GM12878 (cell line): ENCODE measurements at regions not wholly inside any gene's neighbourhood (a gene's known extent, or its start where the extent isn't known, plus 50 kb on each side); places are given as distances from the start of the nearest gene placed in this dataset.

Experiments
- ATAC-seq: fragments of 200-7000 bp; cut with Tn5 transposase; 3 replicates; pipeline ENCODE4 v1.9.1; 2020; ENCODE audit warnings: mild to moderate bottlenecking, moderate library complexity
- BruUV-seq: library from RNA; stranded (reverse); fragments of 400-500 nt; replicated peaks from 2 replicates; lab custom pipeline; 2021; lab: Mats Ljungman, UMichigan
- CTCF ChIA-PET: fragments of 300-600 bp; sonication (Branson Sonifier 250); formaldehyde crosslinking; extraction: SDS; loops from one replicate; lab custom pipeline; 2021; ENCODE audit warnings: inconsistent platforms; lab: Yijun Ruan, JAX
- POLR2A ChIA-PET: fragments of 350-600 bp; formaldehyde crosslinking; extraction: SDS; loops from one replicate; lab custom pipeline; 2021; ENCODE audit warnings: inconsistent platforms; lab: Charles Lee
- RAD21 ChIA-PET: fragments of 300-600 bp; sonication (Branson Sonifier 250); formaldehyde crosslinking; loops from one replicate; lab custom pipeline; 2023; ENCODE audit warnings: antibody characterized with exemption; ENCODE audit not compliant: unreplicated experiment; lab: Charles Lee
- SMC1A ChIA-PET: fragments of 300-600 bp; sonication (Branson Sonifier 250); formaldehyde crosslinking; loops from one replicate; lab custom pipeline; 2023; ENCODE audit not compliant: unreplicated experiment, uncharacterized antibody; lab: Charles Lee
- DNase-seq: peaks from one replicate; pipeline ENCODE4 v3.0.0-alpha.2; 2011; ENCODE audit warnings: low read depth, low spot score
- FAIRE-seq: peaks from 3 replicates; lab custom pipeline; 2011; peaks lifted over from hg19 to GRCh38; lab: Jason Lieb, UNC
- H2AFZ ChIP-seq: 2 replicates; pipeline ENCODE4 v1.6.0; 2011; ENCODE audit warnings: low read depth, low read length, control low read depth; ENCODE audit not compliant: control insufficient read depth
- H3K27ac ChIP-seq: 2 replicates; pipeline ENCODE4 v1.5.1; 2011; ENCODE audit warnings: control low read depth; ENCODE audit not compliant: control insufficient read depth, insufficient read depth
- H3K27me3 ChIP-seq, 2 experiments: replicated peaks in 1 of 2; 2 replicates each; pipeline versions ENCODE4 v1.6.0 to v1.6.1; 2011; ENCODE audit warnings: low read length in 1 of 2; ENCODE audit not compliant: control insufficient read depth in 2 of 2, insufficient read depth in 2 of 2
- H3K36me3 ChIP-seq, 2 experiments: 2 replicates each; pipeline ENCODE4 v1.5.1; 2011; ENCODE audit warnings: low read length in 1 of 2; ENCODE audit not compliant: control insufficient read depth in 2 of 2, insufficient read depth in 2 of 2
- H3K4me1 ChIP-seq: 2 replicates; pipeline ENCODE4 v1.6.1; 2011; ENCODE audit warnings: mild to moderate bottlenecking, low read length, moderate library complexity, mixed read lengths; ENCODE audit not compliant: control insufficient read depth, insufficient read depth
- H3K4me2 ChIP-seq: 2 replicates; pipeline ENCODE4 v1.6.0; 2011; ENCODE audit warnings: control low read depth; ENCODE audit not compliant: control insufficient read depth, insufficient read depth
- H3K4me3 ChIP-seq: fragments of 200-600 bp; sonication (generic); 2 replicates; pipeline ENCODE4 v1.5.1; 2016
- H3K79me2 ChIP-seq: 2 replicates; pipeline ENCODE4 v1.6.0; 2011; ENCODE audit warnings: low read length; ENCODE audit not compliant: control insufficient read depth, insufficient read depth
- H3K9ac ChIP-seq: 2 replicates; pipeline ENCODE4 v1.8.0; 2011; ENCODE audit warnings: low read length, control low read depth, mixed read lengths; ENCODE audit not compliant: control insufficient read depth, insufficient read depth
- H3K9me3 ChIP-seq: replicated peaks from 3 replicates; pipeline ENCODE4 v1.5.1; 2011; ENCODE audit warnings: mild to moderate bottlenecking, low read length; ENCODE audit not compliant: control insufficient read depth, insufficient read depth
- H4K20me1 ChIP-seq: 2 replicates; pipeline ENCODE4 v1.6.0; 2011; ENCODE audit not compliant: control insufficient read depth, insufficient read depth
- CBFB ChIP-seq: IDR thresholded peaks from 2 replicates; pipeline ENCODE4 v1.6.1; 2016; ENCODE audit warnings: antibody characterized with exemption, low read depth
- GABPA ChIP-seq: IDR thresholded peaks from 2 replicates; pipeline ENCODE4 v1.6.1; 2014; ENCODE audit warnings: antibody characterized with exemption, low read depth, mild to moderate bottlenecking, inconsistent platforms
- HDAC6 ChIP-seq: fragments of 200-600 bp; sonication (generic); IDR thresholded peaks from one replicate; pipeline ENCODE4 v1.8.0; 2017; ENCODE audit warnings: antibody characterized with exemption; ENCODE audit not compliant: unreplicated experiment
- WGBS: methylation state at CpG from one replicate; pipeline ENCODE4 v1.1.6; 2016; ENCODE audit warnings: low lambda C conversion rate; ENCODE audit not compliant: insufficient replicate concordance, insufficient coverage; ENCODE audit errors: missing lambda C conversion rate; 5-methylcytosine and 5-hydroxymethylcytosine counted together
- in situ Hi-C: fragments of 300-500 bp; cut with MboI; formaldehyde crosslinking; loops from 9 replicates; pipeline ENCODE4 v1.14.3; 2018; ENCODE audit warnings: mixed read lengths
- intact Hi-C: fragments of 100-400 bp; cut with micrococcal nuclease; formaldehyde crosslinking; loops from one replicate; pipeline ENCODE4 v1.14.2; 2022; ENCODE audit not compliant: unreplicated experiment
- TF ChIP-seq, protein P1 (sequence below): fragments of 450-650 bp; IDR thresholded peaks from 2 replicates; pipeline ENCODE4 v1.6.1; 2016; ENCODE audit warnings: mild to moderate bottlenecking, moderate library complexity, borderline replicate concordance
- TF ChIP-seq, protein P2 (sequence below): fragments of 450-650 bp; conservative IDR thresholded peaks from 2 replicates; pipeline ENCODE4 v1.6.1; 2017; ENCODE audit warnings: mild to moderate bottlenecking, moderate library complexity

DNA sequence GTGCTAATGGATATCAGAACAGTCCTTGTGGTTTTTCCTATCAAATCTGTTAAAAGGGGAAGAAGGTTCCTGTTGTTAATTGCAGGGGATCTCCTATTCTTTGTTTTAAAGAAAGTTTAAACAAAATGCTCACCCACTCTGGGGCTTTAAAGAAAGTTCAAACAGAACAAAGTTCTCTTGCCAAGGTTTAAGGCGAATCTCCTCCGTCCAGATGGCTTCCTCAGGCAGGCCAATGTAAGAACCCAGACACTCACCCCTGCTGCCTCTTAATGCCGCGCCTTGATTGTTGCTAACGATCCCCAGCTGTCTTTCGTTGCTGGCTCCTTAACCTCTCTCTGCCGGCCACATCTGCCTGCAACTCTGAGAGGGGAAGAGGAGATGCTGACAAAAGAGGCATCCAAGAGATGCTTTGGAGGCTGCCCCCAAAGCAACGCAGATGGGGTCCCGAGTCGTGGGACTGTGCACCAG lies 235.0 kb upstream of the PRDM1 start:
- ATAC-seq: no peak
- H3K4me3 ChIP-seq: no peak overlapping the region
- no peaks in the 10 kb centered on the region for H3K9me3 ChIP-seq
- FAIRE-seq: no peak
- no peaks in the 10 kb centered on the region for H3K27me3 ChIP-seq
- H3K9ac ChIP-seq: no peak overlapping the region
- no peak overlapping the region for H3K4me2 ChIP-seq
- in situ Hi-C loops (no loop called here), intact Hi-C loops (no loop called here)
- H3K36me3 ChIP-seq: no peaks in the 10 kb centered on the region
- H3K27ac ChIP-seq: no peak overlapping the region
- H2AFZ ChIP-seq: no peak overlapping the region
- ChIA-PET POLR2A (no interaction called here), CTCF (interaction anchor here (1.0 kb wide), 1 partner anchor 60 kb away, joined by 3 read pairs; no protein-coding TSS in a partner anchor), SMC1A (no interaction called here), RAD21 (no interaction called here)
- H3K79me2 ChIP-seq: no peaks in the 10 kb centered on the region
- no peaks in the 10 kb centered on the region for H4K20me1 ChIP-seq
- DNase-seq: no peak
- no TSS peak for BruUV-seq
- WGBS: 68% methylated on average over 10 of the region's 10 CpGs
- no peaks in the 10 kb centered on the region for H3K4me1 ChIP-seq
- TF ChIP-seq, protein P1, sequence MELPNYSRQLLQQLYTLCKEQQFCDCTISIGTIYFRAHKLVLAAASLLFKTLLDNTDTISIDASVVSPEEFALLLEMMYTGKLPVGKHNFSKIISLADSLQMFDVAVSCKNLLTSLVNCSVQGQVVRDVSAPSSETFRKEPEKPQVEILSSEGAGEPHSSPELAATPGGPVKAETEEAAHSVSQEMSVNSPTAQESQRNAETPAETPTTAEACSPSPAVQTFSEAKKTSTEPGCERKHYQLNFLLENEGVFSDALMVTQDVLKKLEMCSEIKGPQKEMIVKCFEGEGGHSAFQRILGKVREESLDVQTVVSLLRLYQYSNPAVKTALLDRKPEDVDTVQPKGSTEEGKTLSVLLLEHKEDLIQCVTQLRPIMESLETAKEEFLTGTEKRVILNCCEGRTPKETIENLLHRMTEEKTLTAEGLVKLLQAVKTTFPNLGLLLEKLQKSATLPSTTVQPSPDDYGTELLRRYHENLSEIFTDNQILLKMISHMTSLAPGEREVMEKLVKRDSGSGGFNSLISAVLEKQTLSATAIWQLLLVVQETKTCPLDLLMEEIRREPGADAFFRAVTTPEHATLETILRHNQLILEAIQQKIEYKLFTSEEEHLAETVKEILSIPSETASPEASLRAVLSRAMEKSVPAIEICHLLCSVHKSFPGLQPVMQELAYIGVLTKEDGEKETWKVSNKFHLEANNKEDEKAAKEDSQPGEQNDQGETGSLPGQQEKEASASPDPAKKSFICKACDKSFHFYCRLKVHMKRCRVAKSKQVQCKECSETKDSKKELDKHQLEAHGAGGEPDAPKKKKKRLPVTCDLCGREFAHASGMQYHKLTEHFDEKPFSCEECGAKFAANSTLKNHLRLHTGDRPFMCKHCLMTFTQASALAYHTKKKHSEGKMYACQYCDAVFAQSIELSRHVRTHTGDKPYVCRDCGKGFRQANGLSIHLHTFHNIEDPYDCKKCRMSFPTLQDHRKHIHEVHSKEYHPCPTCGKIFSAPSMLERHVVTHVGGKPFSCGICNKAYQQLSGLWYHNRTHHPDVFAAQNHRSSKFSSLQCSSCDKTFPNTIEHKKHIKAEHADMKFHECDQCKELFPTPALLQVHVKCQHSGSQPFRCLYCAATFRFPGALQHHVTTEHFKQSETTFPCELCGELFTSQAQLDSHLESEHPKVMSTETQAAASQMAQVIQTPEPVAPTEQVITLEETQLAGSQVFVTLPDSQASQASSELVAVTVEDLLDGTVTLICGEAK: no peak
- TF ChIP-seq CBFB (no peak), GABPA (no peak), HDAC6 (no peak)
- TF ChIP-seq, protein P2, sequence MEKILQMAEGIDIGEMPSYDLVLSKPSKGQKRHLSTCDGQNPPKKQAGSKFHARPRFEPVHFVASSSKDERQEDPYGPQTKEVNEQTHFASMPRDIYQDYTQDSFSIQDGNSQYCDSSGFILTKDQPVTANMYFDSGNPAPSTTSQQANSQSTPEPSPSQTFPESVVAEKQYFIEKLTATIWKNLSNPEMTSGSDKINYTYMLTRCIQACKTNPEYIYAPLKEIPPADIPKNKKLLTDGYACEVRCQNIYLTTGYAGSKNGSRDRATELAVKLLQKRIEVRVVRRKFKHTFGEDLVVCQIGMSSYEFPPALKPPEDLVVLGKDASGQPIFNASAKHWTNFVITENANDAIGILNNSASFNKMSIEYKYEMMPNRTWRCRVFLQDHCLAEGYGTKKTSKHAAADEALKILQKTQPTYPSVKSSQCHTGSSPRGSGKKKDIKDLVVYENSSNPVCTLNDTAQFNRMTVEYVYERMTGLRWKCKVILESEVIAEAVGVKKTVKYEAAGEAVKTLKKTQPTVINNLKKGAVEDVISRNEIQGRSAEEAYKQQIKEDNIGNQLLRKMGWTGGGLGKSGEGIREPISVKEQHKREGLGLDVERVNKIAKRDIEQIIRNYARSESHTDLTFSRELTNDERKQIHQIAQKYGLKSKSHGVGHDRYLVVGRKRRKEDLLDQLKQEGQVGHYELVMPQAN: no peak
